RWPE1 (cell line): ENCODE measurements at regions not wholly inside any gene's neighbourhood (a gene's known extent, or its start where the extent isn't known, plus 50 kb on each side); places are given as distances from the start of the nearest gene placed in this dataset.
"Not testable (repeated sequence)": the region's sequence is repeated elsewhere in the genome, so short reads cannot be mapped to it uniquely, and the experiment has no call there.

ENCODE experiments used
- CTCF ChIA-PET: fragments of 350-600 bp; sonication (Branson Sonifier 250); formaldehyde crosslinking; extraction: SDS; loops from one replicate; lab custom pipeline; 2021; lab: Yijun Ruan, JAX
- POLR2A ChIA-PET: fragments of 400-600 bp; formaldehyde crosslinking; extraction: SDS; loops from one replicate; lab custom pipeline; 2020; ENCODE audit warnings: antibody characterized with exemption; ENCODE audit not compliant: low non-redundant PET; lab: Yijun Ruan, JAX
- DNase-seq: peaks from one replicate; pipeline ENCODE4 v3.0.0; 2012; ENCODE audit warnings: low spot score
- H3K27ac ChIP-seq: fragments of 450-650 bp; 2 replicates; pipeline ENCODE4 v1.5.1; 2017
- TF ChIP-seq, protein P1 (sequence below): fragments of 450-650 bp; conservative IDR thresholded peaks from 2 replicates; pipeline ENCODE4 v1.5.1; 2017; ENCODE audit warnings: low read depth, mild to moderate bottlenecking

DNA sequence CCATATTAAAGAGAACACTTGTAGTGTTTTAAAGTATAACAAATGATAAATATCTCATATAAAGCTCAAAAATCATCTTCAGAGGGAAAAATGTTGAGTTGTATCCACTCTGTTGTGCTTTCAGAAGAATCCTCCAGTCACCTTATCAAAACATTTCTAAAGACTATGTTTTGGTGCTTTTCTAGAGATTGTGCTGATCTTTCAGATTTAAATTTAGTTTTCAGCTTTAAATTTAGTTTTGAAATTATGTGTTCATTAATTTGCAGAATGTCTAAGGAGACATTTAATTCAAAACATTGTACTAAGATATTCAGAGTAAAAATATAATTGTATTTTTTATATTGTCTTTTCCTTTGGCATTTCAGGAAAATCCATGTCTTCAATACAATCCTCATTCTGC, 303.1 kb upstream of the KYNU start:
- TF ChIP-seq, protein P1, sequence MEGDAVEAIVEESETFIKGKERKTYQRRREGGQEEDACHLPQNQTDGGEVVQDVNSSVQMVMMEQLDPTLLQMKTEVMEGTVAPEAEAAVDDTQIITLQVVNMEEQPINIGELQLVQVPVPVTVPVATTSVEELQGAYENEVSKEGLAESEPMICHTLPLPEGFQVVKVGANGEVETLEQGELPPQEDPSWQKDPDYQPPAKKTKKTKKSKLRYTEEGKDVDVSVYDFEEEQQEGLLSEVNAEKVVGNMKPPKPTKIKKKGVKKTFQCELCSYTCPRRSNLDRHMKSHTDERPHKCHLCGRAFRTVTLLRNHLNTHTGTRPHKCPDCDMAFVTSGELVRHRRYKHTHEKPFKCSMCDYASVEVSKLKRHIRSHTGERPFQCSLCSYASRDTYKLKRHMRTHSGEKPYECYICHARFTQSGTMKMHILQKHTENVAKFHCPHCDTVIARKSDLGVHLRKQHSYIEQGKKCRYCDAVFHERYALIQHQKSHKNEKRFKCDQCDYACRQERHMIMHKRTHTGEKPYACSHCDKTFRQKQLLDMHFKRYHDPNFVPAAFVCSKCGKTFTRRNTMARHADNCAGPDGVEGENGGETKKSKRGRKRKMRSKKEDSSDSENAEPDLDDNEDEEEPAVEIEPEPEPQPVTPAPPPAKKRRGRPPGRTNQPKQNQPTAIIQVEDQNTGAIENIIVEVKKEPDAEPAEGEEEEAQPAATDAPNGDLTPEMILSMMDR: no peak
- no peak overlapping the region for H3K27ac ChIP-seq
- ChIA-PET CTCF (no interaction called here), POLR2A (no interaction called here)
- no peak for DNase-seq

- no peak for DNase-seq
- H3K27ac ChIP-seq: no peak overlapping the region
- TF ChIP-seq, protein P1: no peak
- POLR2A ChIA-PET: no interaction called here
- CTCF ChIA-PET: interaction anchor here (0.6 kb wide), 1 partner anchor 29 kb away, joined by 3 read pairs; no protein-coding TSS in a partner anchor
Measured at GRCh38 chr2:142572346-142573132, 304.9 kb upstream of the KYNU start.

DNA sequence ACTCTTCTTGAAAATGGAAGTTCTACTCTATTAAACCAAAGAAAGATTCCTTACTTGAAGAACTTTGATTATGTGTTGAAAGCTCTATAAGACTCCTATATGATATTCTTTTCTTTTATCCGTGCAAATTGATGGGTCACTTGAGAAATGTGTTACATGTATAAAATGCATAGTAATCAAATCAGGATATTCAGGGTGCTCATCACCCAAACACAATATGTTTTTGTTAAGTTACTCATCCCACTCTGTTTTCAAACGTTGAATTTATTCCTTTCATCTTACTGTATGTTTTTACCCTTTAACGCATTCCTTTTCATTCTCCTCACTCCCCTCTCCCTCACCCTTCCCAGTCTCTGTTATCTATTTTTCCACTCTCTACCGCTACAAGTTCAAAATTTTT, 305.5 kb upstream of the KYNU start:
- CTCF ChIA-PET: no interaction called here
- no peak for DNase-seq
- TF ChIP-seq, protein P1: no peak
- H3K27ac ChIP-seq: no peak overlapping the region
- POLR2A ChIA-PET: no interaction called here

DNA sequence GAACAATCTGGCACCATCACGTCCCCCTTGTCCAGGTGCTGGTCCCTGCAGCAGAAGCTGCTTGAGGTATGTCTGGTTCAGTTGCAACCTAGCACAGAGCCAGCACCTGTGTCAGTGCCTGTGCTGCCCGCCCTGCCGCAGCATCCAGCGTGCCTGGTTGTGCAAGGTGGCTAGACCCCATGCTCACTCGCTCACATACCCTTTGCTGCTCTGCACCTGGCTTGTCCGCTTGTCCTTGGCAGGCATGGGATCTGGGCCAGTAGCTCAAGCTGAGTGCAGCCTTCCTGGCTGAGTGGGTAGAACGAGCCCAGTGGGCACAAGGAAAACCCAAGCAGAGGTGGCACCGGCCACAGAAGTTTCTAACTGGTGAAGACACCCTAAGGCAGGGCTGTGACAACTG, 314.6 kb upstream of the KYNU start:
- TF ChIP-seq, protein P1: no peak

GRCh38 chr2:142561656-142562055, 315.8 kb upstream of the KYNU start:
- ChIA-PET POLR2A (no interaction called here), CTCF (interaction anchor here (0.6 kb wide), 2 partner anchors 124 to 131 kb away, joined by 3 read pairs; no protein-coding TSS in a partner anchor)
- TF ChIP-seq, protein P1: no peak
- H3K27ac ChIP-seq: no peak overlapping the region
- no peak for DNase-seq

More for the DNA sequence above, 314.6 kb upstream of the KYNU start:
- no peak for DNase-seq
- ChIA-PET POLR2A (no interaction called here), CTCF (interaction anchor here (0.5 kb wide), 1 partner anchor 191 kb away, joined by 3 read pairs; no protein-coding TSS in a partner anchor)
- H3K27ac ChIP-seq: no peak overlapping the region

DNA sequence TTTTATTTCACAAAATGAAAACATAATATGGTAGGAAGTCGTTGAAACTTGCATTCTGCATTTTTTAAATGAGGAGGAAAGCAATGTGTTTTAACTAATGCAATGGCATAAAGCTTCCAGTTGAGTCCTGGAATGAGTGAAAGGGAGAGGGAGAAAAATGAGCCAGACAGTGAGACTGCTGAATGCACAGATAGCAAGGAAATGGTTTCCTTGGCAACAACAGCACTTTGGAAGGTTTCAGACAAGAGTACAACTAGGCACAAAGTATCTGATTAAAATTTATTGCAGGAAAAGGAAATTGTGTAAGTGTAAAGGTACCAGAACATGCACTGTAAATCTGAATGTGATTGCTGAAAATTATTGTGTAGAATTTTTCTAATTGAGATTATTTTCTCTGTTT, 320.1 kb upstream of the KYNU start:
- ChIA-PET CTCF (no interaction called here), POLR2A (no interaction called here)
- TF ChIP-seq, protein P1: no peak
- no peak overlapping the region for H3K27ac ChIP-seq
- DNase-seq: no peak

- CTCF ChIA-PET, DNase-seq, H3K27ac ChIP-seq, POLR2A ChIA-PET: not testable (repeated sequence)
Measured at GRCh38 chr2:142545999-142546398, 331.5 kb upstream of the KYNU start.
